ENCODE measurements at regions not wholly inside any gene's neighbourhood (a gene's known extent, or its start where the extent isn't known, plus 50 kb on each side); places are given as distances from the start of the nearest gene placed in this dataset.

DNA sequence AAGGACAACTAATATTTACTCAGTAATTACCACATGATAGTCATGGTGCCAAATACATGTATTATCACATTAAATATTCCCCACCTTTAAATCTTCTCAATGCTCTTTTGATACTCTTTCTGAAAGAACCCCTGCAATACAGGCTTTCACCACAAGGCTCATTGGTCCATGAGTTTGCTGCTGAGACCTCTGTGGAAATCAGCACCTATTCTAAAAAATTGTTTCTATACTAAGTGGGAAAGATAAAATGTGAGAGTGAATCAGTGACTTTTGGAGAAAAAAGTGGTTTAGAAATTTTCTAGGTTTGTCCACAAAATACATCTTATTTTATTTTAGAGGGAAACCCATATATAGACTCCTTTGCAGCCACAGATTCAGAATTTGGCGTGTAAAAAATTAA lies 257.3 kb downstream of the ZIC3 start:
- H3K9me3 ChIP-seq (ENCODE audit: low read length), result peaks cover 5% of the 10 kb centered on the region; the same call in 1 of the 2 replicates
- WGBS (ENCODE audit: low lambda C conversion rate), result 8% methylated on average over 1 of the region's 1 CpG
- no peak overlapping the region for H3K4me2 ChIP-seq (ENCODE audit: low read depth, low read length)
- TF ChIP-seq, protein P1, sequence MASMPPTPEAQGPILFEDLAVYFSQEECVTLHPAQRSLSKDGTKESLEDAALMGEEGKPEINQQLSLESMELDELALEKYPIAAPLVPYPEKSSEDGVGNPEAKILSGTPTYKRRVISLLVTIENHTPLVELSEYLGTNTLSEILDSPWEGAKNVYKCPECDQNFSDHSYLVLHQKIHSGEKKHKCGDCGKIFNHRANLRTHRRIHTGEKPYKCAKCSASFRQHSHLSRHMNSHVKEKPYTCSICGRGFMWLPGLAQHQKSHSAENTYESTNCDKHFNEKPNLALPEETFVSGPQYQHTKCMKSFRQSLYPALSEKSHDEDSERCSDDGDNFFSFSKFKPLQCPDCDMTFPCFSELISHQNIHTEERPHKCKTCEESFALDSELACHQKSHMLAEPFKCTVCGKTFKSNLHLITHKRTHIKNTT (CRISPR knock-in tag; IDR thresholded peaks at IDR 0.05), result no peak
- TF ChIP-seq PHB2 (IDR thresholded peaks at IDR 0.05; ENCODE audit: partially characterized antibody) (no peak), KMT2A (CRISPR knock-in tag; IDR thresholded peaks at IDR 0.05) (no peak), ZNF12 (CRISPR knock-in tag; IDR thresholded peaks at IDR 0.05) (no peak), SALL1 (CRISPR knock-in tag; IDR thresholded peaks at IDR 0.05) (no peak), ZBTB42 (CRISPR knock-in tag; IDR thresholded peaks at IDR 0.05) (no peak), ZNF713 (CRISPR knock-in tag; IDR thresholded peaks at IDR 0.05) (no peak), U2AF1 (optimal IDR thresholded peaks at IDR 0.05; ENCODE audit: low read depth, low read length) (no peak), SETDB1 (CRISPR knock-in tag; IDR thresholded peaks at IDR 0.05; ENCODE audit: borderline replicate concordance) (no peak), XRCC5 (optimal IDR thresholded peaks at IDR 0.05; ENCODE audit: low read length) (no peak), KLF11 (CRISPR knock-in tag; IDR thresholded peaks at IDR 0.05) (no peak), PHF8 (CRISPR knock-in tag; IDR thresholded peaks at IDR 0.05) (no peak), ZFP36L2 (CRISPR knock-in tag; IDR thresholded peaks at IDR 0.05) (no peak), ZNF33A (CRISPR knock-in tag; IDR thresholded peaks at IDR 0.05; ENCODE audit: borderline replicate concordance) (no peak), SMAD1 (CRISPR knock-in tag; IDR thresholded peaks at IDR 0.05; ENCODE audit: borderline replicate concordance, low read depth) (no peak), ZEB1 (IDR thresholded peaks at IDR 0.05; ENCODE audit: insufficient replicate concordance, low read depth) (no peak)
- TF ChIP-seq, protein P2, sequence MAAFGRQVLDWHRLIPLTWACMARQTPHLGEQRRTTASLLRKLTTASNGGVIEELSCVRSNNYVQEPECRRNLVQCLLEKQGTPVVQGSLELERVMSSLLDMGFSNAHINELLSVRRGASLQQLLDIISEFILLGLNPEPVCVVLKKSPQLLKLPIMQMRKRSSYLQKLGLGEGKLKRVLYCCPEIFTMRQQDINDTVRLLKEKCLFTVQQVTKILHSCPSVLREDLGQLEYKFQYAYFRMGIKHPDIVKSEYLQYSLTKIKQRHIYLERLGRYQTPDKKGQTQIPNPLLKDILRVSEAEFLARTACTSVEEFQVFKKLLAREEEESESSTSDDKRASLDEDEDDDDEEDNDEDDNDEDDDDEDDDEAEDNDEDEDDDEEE (CRISPR knock-in tag; IDR thresholded peaks at IDR 0.05), result no peak
- TF ChIP-seq, protein P3, sequence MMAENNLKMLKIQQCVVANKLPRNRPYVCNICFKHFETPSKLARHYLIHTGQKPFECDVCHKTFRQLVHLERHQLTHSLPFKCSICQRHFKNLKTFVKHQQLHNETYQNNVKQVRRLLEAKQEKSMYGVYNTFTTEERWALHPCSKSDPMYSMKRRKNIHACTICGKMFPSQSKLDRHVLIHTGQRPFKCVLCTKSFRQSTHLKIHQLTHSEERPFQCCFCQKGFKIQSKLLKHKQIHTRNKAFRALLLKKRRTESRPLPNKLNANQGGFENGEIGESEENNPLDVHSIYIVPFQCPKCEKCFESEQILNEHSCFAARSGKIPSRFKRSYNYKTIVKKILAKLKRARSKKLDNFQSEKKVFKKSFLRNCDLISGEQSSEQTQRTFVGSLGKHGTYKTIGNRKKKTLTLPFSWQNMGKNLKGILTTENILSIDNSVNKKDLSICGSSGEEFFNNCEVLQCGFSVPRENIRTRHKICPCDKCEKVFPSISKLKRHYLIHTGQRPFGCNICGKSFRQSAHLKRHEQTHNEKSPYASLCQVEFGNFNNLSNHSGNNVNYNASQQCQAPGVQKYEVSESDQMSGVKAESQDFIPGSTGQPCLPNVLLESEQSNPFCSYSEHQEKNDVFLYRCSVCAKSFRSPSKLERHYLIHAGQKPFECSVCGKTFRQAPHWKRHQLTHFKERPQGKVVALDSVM (CRISPR knock-in tag; IDR thresholded peaks at IDR 0.05), result no peak
- no peak for FAIRE-seq
- H3K4me1 ChIP-seq (ENCODE audit: insufficient read depth, low read length), result no peaks in the 10 kb centered on the region
- no peak overlapping the region for H3K4me3 ChIP-seq (replicated peaks in 1 of 3; ENCODE audit: insufficient read depth in 1 of 3, low read depth in 2 of 3, low read length in 3 of 3)
- BruUV-seq (replicated peaks), result no TSS peak
- H3K9ac ChIP-seq (ENCODE audit: insufficient read depth, low read depth, low read length), result no peak overlapping the region
- ATAC-seq, result no peak
- no peak for DNase-seq (ENCODE audit: low spot score)
- H3K27ac ChIP-seq (ENCODE audit: extremely low read length, insufficient read depth, low read length), result no peak overlapping the region
- intact Hi-C loops (cut with micrococcal nuclease; ENCODE audit: unreplicated experiment), result no loop called here
- in situ Hi-C loops (cut with HindIII; ENCODE audit: extremely low pct_ligation_motif_present, low pct_unique_long_range_greater_than_20kb), result no loop called here
- CTCF ChIA-PET (ENCODE audit: low intra/inter-chr PET ratio, low total read pairs), result no interaction called here
- no peaks in the 10 kb centered on the region for H4K20me1 ChIP-seq (ENCODE audit: insufficient read depth, low read length)
- no peaks in the 10 kb centered on the region for H3K79me2 ChIP-seq (ENCODE audit: insufficient read depth, low read length)
- POLR2A ChIA-PET, result no interaction called here
- no peak overlapping the region for H2AFZ ChIP-seq (ENCODE audit: low read length)
- no peaks in the 10 kb centered on the region for H3K36me3 ChIP-seq (replicated peaks in 1 of 2; ENCODE audit: control insufficient read depth in 1 of 2, insufficient read depth in 2 of 2, low read length in 2 of 2)
- H3K27me3 ChIP-seq (ENCODE audit: control insufficient read depth in 1 of 2, insufficient read depth in 2 of 2, low read length in 2 of 2), result no peaks in the 10 kb centered on the region
